RKO (cell line): ENCODE measurements at regions not wholly inside any gene's neighbourhood (a gene's known extent, or its start where the extent isn't known, plus 50 kb on each side); places are given as distances from the start of the nearest gene placed in this dataset.
"Not testable (repeated sequence)": the region's sequence is repeated elsewhere in the genome, so short reads cannot be mapped to it uniquely, and the experiment has no call there.

Source experiments
- DNase-seq: peaks from one replicate; pipeline ENCODE4 v3.0.0-alpha.2; 2016; ENCODE audit warnings: low spot score

DNA sequence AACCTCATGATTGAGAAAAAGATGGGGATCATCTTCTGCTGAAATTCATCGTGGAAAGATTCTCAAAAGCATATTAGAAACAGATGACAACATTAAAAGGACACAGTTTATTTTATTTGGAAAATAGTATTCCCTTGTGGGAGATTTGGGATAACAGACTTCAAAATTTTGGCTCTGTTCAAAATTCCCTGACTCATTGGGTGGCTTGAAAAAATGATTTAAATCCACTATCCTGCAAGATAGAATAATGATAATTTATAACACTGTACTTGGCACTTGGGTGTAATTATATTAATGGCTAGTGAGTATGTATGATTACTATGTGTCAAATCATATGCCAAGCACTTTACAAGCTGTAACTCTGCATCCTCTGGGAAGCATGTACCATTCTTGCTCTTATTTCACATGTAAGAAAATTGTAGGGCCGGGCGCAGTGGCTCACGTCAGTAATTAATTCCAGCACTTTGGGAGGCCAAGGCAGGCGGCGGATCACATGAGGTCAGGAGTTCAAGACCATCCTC lies 128.8 kb downstream of the LMNTD1 start:
- DNase-seq, result no peak

DNA sequence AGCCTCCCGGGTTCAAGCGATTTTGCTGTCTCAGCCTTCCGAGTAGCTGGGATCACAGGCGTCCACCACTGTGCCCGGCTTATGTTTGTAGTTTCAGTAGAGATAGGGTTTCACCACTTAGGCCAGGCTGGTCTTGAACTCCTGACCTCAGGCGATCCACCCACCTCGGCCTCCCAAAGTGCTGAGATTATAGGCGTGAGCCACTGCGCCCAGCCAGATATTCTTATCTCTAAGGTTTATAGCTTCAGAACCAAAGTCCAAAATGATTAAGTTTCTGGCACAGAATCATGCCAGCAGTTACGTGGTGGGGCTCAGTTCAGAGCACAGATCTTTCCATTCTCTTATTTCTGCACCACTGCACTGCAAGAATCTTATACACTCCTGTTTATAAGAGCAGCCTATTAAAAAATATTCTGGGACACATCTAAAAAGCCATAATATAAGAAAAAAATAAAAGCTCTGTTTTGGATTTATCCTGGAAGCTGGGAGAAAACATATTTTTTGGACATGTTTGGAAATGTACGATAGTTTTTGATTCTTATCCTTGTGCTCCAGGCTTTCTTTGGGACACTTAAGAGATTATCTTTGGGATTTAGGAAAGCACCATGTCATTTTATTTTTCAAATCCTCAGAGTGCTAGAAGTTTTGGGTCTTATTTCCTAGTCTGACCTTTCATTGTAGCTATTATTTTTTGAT lies 129.6 kb downstream of the LMNTD1 start:
- no peak for DNase-seq

DNA sequence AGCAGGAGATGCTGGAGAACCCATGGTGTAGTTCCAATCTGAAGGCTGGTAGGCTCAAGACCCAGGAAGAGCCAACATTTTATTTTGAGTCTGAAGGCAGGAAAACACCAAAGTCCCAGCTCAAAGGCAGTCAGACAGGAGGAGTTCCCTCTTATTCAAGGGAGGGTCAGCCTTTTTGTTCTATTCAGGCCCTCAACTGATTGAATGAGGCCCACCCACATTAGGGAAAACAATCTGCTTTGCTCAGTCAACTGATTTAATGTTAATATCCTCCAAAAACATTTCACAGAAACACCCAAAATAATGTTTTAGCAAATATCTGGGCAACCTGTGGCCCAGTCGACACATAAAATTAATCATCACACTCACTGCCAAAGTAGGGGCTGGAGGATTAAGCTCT lies 130.8 kb downstream of the LMNTD1 start:
- DNase-seq, result no peak

DNA sequence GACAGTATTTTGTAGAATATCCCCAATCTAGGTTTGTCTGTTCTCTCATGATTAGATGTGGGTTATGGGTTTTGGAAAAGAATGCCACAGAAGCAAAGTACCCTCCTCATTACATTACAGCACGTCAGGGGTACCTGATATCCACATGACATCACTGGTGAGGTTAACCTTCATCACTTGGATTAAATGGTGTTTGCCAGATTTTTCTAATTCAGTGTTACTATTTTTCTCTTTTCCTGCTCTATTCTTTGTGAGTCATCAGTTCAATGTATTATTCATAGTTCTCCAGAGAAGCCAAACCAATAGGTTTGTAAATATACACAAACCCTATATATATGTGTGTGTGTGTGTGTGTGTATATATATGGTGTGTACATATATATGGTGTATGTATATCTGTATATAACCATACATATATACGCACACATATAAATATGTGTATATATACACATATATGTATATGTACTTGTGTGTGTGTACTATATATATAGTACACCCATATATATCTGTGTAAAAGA lies 131.4 kb downstream of the LMNTD1 start:
- no peak for DNase-seq

DNA sequence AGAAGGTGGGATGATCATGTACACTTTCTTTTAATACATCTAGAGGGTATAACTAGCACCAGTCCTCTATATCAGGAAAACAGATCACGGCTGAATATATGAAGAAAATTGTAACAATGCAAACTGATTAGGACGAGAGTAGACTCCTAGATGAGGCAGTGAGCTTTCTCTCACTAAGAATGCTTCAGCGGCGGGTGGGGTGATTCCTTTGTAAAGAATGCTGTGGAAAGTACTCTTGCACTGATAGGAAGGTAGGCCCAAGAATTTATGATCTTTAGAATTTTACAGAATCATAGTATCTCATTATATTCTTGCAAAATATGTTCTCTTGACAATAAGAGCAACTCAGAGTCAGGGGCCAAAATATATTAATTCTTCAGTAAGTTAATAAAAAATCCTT lies 133.0 kb downstream of the LMNTD1 start:
- no peak for DNase-seq

DNA sequence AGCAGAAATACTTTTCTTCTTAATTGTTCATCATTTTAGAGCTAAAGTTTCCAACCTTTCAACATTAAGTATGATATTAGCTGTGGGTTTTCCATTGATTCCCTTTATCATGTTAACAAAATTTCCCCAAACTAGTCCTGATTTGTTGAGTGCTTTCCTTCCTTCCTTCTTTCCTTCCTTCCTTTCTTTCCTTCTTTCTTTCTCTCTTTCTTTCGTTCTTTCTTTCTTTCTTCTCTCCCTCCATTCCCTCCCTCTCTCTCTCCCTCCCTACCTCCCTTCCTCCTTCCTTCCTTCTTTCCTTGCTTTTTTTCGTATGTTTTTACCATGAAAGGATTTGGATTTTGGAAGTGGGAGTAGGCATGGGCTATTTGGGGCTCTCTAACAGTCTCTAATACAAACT lies 133.5 kb downstream of the LMNTD1 start:
- DNase-seq, result no peak

DNA sequence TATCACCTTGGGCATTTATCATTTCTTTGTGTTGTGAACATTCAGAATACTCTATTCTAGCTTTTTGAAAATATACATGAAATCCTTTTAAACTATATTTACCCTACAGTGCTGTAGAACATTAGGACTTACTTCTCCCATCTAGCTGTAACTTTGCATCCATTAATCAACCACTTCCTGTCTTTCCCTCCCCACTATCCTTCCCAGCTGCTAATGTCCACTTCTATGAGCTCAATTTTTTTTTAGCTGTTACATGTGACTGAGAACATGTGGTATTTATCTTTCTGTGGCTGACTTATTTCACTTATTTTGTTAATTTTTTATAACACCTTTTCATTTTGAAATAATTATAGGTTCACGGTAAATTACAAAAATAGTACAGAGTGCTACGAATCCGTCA lies 136.0 kb downstream of the LMNTD1 start:
- DNase-seq, result no peak

DNA sequence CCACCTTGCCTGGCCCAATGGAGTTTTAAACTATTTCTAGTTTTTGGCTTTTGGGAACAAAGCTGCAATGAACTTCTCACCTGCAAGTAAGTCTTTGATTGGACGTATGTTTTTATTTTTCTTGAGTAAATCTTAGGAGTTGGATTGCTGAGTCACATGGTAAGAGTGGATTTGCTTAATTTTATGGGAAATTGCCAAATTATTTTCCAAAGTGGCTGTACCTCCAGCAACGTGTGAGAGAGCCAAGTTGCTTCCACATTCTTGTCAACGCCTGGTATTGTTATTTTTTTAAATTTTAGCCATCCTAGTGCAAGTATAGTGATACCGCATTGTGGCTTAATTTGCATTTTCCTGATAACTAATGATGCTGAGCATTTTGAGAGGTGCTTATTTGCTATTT lies 136.6 kb downstream of the LMNTD1 start:
- no peak for DNase-seq

DNA sequence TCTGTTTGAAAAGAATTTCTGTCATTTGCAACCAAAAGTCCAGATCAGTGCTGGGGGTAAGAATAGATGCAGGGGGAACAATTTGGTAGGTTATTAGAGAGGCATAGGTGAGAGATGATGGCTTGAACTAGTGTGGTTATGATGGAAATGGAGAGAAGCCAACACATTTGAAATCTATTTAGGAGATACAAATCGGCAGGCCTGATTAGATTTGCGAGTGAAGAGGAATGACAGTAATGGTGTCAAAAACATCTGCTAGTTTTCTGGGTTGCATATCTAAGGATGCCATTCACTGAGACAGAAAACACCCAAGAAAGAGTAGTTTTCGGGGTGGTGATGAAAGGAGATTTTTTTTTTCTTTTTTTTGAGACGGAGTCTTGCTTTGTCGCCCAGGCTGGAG lies 138.1 kb downstream of the LMNTD1 start:
- no peak for DNase-seq

DNA sequence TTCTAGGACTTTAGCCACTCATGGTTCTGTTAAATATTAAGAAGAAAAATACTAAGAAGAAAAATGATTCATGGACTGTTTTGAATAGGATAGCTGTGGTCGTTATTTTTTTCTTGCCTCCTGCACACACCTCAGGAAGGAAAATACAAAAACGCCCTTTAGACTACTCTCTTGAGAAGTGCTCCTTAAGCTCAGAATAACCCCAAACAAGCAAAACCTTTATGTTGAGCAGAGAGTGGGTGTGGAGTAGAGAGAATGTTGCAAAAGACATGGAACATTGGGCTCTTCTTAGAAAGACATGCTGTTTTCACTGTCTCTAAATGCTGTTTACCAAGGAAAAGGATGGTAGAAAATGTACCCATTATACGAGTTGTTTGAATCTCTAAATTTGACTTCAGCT lies 140.3 kb downstream of the LMNTD1 start:
- DNase-seq, result no peak

DNA sequence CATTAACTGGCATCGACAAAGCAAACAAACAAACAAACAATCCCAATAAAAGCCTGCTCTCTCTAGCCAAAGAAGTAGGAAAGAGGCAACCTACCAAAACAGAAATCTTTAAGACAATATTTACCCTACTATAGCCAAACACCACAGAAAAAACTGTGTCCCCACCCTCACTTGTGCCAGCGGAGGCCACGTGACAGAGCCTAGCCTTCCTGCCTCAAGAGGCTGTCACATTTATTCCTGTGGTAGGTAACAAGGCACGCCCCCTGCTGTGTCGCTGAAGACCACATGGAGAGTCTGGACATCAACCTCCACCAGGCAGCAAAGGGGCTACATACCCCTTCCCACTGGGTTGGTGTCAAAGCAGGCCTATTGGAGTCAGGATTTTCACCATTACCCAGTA lies 148.1 kb downstream of the LMNTD1 start:
- no peak for DNase-seq

DNA sequence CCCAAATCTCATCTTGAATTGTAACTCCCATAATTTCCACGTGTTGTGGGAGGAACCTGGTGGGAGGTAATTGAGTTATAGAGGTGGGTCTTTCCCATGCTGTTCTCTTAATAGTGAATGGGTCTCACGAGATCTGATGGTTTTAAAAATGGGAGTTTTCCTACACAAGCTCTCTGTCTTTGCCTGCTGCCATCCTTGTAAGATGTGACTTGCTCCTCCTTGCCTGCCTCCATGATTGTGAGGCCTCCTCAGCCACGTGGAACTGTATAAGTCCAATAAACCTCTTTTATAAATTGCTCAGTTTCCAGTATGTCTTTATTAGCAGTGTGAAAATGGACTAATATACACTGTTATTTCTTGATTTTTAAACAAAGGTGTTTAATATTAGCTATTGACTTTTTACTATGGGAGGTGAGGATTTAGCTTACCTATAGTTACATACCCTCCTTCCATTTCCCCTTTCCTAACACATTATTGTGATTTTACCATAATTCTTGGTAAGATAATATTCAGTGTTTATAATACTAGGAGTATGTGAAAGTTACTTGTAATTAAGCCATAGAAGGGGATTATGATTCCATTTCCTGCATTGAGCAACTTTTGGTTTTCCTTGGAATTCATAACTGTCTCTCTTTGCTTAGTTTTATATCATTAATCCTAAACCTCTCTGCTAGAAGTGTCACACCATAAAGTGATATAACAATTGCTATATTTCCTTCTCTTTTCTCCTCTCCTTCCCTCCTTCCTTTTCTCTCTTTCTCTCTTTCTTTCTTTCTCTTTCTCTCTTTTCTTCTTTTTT lies 151.0 kb upstream of the KRAS start:
- no peak for DNase-seq

DNA sequence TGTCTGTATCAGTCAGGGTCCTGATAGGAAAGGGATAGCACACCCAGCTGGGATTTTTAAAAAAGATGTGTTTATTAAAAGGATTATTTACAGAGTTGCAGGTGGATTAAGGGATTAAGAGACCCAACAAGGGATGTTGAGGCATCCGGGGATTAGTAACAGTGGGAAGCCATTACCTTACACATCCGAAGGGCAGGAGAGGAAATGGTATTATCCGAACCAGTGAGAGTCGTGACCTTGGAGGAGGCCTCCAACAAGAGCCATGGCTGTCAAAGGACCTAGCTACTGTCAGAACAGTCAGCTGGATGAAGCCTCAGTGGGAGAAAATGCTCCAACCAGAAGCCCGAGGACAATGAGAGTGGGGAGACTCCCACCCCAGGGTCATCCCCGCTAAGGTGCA lies 146.3 kb upstream of the KRAS start:
- no peak for DNase-seq

DNA sequence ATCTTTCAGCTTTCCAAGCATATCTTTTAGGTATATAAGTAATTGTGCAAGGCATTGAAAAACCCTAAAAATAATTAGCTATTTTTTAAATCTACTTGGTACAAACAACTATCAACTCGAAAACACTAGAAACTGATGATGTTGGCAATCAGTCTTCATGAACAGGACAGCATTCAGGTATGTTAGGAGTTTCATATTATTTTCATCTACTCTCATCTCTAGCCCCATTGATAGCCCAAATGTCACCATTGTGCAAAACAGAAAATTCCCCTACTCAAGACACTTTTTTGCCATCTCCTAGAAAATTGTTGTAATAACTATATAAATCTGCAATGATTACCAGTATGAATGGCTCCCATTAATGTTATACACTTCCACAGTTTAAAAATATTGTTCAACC lies 144.5 kb upstream of the KRAS start:
- no peak for DNase-seq

DNA sequence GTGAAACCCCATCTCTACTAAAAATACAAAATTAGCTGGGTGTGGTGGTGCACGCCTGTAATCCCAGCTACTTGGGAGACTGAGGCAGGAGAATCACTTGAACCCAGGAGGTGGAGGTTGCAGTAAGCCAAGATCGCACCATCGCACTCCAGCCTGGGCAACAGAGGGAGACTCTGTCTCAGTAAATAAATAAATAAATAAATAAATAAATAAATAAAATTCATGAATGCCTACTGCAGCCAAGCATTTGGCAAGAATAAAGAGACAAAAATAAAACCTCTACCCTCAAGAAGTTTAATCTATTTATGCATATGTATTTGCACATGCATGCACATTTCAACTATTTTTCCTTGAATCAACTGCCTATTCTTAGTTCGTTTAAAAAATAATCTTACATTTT lies 144.0 kb upstream of the KRAS start:
- not testable (repeated sequence) for DNase-seq

DNA sequence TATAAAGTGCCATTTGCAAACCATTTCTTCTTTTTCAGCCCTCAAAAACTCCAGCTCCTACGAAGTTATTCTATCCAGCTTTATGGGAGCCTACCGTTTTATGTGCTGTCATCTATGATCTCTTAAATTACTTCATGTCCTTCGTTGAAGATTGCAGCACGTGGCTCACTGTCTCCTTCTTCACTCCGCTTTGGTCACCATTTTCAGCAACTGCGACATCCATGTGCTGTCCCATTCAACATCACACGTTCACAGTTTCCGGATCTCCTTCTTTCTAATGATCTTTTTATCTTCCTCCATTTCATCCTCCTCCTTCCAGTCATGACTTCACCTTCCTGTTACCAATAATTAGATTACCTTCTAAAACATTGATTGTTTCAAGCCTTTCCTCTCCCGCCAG lies 143.3 kb upstream of the KRAS start:
- DNase-seq, result no peak

DNA sequence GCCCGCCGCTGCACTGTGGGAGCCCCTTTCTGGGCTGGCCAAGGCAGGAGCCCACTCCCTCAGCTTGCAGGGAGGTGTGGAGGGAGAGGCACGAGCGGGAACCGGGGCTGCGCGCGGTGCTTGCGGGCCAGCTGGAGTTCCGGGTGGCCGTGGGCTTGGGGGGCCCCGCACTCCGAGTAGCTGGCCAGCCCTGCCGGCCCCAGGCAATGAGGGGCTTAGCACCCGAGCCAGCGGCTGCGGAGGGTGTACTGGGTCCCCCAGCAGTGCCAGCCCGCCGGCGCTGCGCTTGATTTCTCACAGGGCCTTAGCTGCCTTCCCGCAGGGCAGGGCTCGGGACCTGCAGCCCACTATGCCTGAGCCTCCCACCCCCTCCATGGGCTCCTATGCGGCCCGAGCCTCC lies 140.6 kb upstream of the KRAS start:
- not testable (repeated sequence) for DNase-seq

DNA sequence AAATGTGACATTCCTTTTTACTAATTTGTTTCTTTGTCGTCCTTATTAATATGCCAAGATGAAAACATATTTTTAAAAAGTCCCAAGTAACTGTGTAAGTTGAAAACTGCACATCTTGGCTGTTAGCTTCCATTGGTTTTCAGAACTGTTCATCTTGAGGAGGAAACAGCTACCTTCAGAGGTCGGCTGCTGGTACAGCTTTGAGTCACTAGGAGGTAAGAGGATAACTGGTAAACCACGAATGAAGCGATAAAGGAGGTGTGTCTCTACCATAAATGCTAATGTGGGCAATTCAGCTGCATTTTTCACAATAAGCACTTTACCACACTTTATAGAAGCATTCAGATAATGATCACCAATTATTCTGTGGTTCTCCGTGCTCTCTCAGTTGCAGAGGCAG lies 137.5 kb upstream of the KRAS start:
- no peak for DNase-seq

DNA sequence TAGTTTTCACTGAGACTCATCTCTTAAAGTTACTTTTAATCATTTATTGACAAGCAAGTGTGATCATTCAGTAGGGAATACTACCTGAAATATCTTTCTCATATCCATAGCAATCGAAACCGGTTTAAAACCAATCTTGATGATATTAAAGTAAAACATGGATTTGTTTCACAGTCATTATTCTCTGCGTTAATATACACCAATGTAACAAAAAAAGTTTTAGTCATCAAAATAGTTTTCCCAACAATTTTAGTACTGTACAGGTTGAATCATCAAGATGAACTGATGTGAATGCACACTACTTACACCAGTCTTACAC lies 137.0 kb upstream of the KRAS start:
- no peak for DNase-seq

DNA sequence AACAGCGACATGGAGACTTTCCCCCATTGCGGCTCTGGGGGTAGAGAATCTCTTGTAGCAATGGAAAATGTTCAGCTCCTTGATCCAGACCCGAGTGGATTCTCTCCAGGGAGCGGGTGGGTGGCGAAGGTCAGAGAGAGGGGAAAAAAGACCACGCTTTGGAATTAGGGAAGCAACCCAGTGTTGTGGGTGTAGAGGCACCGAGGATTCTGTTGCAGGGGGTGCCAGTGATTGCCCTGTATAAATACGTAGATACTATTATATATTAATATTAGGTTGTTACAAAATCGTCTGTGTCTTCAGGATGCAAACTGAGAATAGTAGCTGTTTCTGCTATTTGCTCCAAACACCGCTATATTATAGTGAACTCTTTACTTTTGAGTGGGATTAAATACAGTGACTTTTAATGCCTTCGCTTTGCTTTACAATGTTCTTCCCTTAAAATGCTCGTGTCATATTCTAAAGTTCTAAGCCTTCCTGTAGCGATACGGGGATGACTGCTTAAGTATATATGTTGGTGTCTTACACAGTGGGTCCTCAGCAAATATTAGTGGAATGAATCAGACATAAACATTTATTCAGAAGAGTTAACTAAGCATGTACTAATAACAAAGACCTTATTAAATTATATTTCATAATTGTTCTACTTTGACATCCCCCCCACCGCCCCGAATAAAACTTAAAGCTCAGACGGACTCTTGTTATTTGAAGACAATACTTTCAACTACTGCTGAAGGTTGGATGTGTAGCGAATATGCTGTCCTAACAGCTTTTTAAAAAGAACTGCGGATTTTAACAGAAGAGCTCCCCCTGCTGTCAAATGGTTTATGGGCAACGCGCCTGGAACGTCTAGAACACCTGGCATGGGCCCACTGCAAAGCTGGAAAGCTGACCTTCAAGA lies 136.4 kb upstream of the KRAS start:
- DNase-seq, result peak; percentile 91

DNA sequence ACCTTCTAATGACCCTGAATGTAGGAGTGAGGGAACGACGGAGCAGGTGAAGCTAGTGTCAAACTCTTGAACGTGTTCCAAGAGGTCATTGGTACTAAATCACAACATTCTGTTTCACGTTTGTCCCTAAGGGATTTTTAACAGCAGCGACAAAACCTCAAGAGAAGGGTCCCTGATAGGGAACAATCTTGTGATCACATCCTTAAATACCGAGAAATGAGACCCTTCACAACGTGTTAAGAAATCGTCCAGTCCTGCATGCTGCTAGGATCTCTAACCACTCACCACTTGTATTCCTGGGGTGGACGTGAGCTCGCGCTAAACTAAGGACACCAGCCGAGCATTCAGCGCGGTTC lies 134.1 kb upstream of the KRAS start:
- no peak for DNase-seq

DNA sequence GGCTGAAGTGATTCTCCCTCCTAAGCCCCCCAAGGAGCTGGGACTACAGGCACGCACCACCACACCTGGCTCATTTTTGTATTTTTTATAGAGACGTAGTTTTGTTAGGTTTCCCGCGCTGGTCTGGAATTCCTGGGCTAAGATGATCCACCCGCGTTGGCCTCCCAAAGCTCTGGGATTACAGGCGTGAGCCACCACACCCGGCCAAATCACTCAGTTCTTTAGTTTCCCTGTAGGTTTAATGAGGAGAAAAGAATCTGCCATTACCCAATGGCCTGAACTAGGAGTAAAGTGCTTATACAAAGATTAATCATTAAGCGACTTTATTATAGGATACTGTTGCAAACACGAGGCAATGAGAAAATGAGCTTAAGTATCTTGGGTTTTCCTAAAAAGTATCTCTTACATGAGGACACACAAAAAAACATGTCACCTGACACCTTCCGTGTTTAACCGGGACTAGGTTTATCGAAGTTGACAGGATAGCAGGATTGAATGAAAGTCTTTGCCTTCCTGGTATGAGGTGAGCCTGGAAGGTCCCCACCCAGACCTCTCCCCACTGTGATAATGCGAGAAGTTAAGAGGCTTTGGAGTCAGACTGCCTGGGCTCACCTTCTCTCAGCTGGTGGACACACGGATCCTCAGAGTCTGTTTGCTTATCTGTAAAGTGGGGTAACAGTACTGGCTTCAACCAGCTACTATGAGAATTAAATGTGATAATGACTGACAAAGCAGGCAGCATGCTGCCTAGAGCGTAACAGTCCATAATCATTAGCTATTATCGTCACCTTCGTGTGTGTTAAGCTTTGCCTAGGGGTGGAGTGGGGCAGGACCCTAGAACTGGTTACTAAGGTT lies 133.5 kb upstream of the KRAS start:
- no peak for DNase-seq
